NCI-H2171 treated with DMSO at 0.1 percent for 48 hours (cell line): ENCODE measurements at regions not wholly inside any gene's neighbourhood (a gene's known extent, or its start where the extent isn't known, plus 50 kb on each side); places are given as distances from the start of the nearest gene placed in this dataset.
A peak's percentile ranks its signal among the peaks of the same experiment; 100 is the strongest.

ENCODE experiments used
- DNase-seq: peaks from one replicate; lab custom pipeline; 2025; lab: John Stamatoyannopoulos, UW

GRCh38 chr16:85990861-85991301 lies 91.9 kb downstream of the IRF8 start:
- DNase-seq = no peak

GRCh38 chr16:85991425-85991824 lies 92.5 kb downstream of the IRF8 start:
- peak; percentile 13 for DNase-seq

GRCh38 chr16:85991856-85992255 lies 92.9 kb downstream of the IRF8 start:
- DNase-seq = no peak

GRCh38 chr16:85992359-85992758 lies 93.4 kb downstream of the IRF8 start:
- no peak for DNase-seq

GRCh38 chr16:85992779-85993178 lies 93.8 kb downstream of the IRF8 start:
- DNase-seq = no peak

- DNase-seq = no peak
Measured at GRCh38 chr16:85994492-85995490, 95.8 kb downstream of the IRF8 start.

- DNase-seq = no peak
Measured at GRCh38 chr16:85995541-85996423, 96.8 kb downstream of the IRF8 start.

GRCh38 chr16:85996843-85997242 lies 97.9 kb downstream of the IRF8 start:
- no peak for DNase-seq

GRCh38 chr16:85998171-85998867 lies 99.4 kb downstream of the IRF8 start:
- no peak for DNase-seq

- peak; percentile 39 for DNase-seq
Measured at GRCh38 chr16:85998868-85999729, 100.1 kb downstream of the IRF8 start.

- DNase-seq = no peak
Measured at GRCh38 chr16:85999778-86000177, 100.8 kb downstream of the IRF8 start.

GRCh38 chr16:86002178-86002900 lies 103.4 kb downstream of the IRF8 start:
- DNase-seq = no peak

- no peak for DNase-seq
Measured at GRCh38 chr16:86007524-86007923, 108.6 kb downstream of the IRF8 start.

GRCh38 chr16:86010680-86011141 lies 111.7 kb downstream of the IRF8 start:
- no peak for DNase-seq

GRCh38 chr16:86011532-86011931 lies 112.6 kb downstream of the IRF8 start:
- no peak for DNase-seq

GRCh38 chr16:86012221-86012620 lies 113.3 kb downstream of the IRF8 start:
- peak; percentile 40 for DNase-seq

- no peak for DNase-seq
Measured at GRCh38 chr16:86013867-86014266, 114.9 kb downstream of the IRF8 start.

GRCh38 chr16:86015606-86016005 lies 116.6 kb downstream of the IRF8 start:
- DNase-seq = no peak

- DNase-seq = peak; percentile 88
Measured at GRCh38 chr16:86016201-86016965, 117.4 kb downstream of the IRF8 start.
